ENCODE measurements at regions not wholly inside any gene's neighbourhood (a gene's known extent, or its start where the extent isn't known, plus 50 kb on each side); places are given as distances from the start of the nearest gene placed in this dataset.

GRCh38 chr4:34094114-34094513, 2150.2 kb downstream of the ARAP2 start:
- no peak overlapping the region for H2AFZ ChIP-seq (ENCODE audit: low read length)
- no peaks in the 10 kb centered on the region for H3K27me3 ChIP-seq (ENCODE audit: insufficient read depth, low read length, poor library complexity, severe bottlenecking)
- no peaks in the 10 kb centered on the region for H3K4me1 ChIP-seq (ENCODE audit: insufficient read depth, low read length, poor library complexity, severe bottlenecking)
- no peak overlapping the region for H3K4me2 ChIP-seq (ENCODE audit: low read depth, low read length, poor library complexity, severe bottlenecking)
- H3K79me2 ChIP-seq (ENCODE audit: insufficient read depth, low read length) = no peaks in the 10 kb centered on the region
- H3K9me3 ChIP-seq (ENCODE audit: insufficient read depth, low read depth, low read length) = no peaks in the 10 kb centered on the region
- no peak overlapping the region for H3K9ac ChIP-seq (ENCODE audit: low read depth, low read length, poor library complexity, severe bottlenecking)
- no peaks in the 10 kb centered on the region for H3K9me2 ChIP-seq (replicated peaks; ENCODE audit: low read depth, low read length)
- no peaks in the 10 kb centered on the region for H3K36me3 ChIP-seq (ENCODE audit: insufficient read depth, low read length)
- H3F3A ChIP-seq (ENCODE audit: low read depth) = no peaks in the 10 kb centered on the region
- no peak for TF ChIP-seq EZH2phosphoT487 (IDR thresholded peaks at IDR 0.05; ENCODE audit: borderline replicate concordance)
- no peak for TF ChIP-seq CTCF (conservative IDR thresholded peaks at IDR 0.05; ENCODE audit: low read length)
- no peaks in the 10 kb centered on the region for H4K20me1 ChIP-seq (ENCODE audit: insufficient read depth, low read length, poor library complexity, severe bottlenecking)
- no peak overlapping the region for H3K4me3 ChIP-seq (ENCODE audit: low read length, poor library complexity, severe bottlenecking)

- TF ChIP-seq CTCF (conservative IDR thresholded peaks at IDR 0.05; ENCODE audit: low read length) (no peak), EZH2phosphoT487 (IDR thresholded peaks at IDR 0.05; ENCODE audit: borderline replicate concordance) (no peak)
- no peak overlapping the region for H3K9ac ChIP-seq (ENCODE audit: low read depth, low read length, poor library complexity, severe bottlenecking)
- no peaks in the 10 kb centered on the region for H3K9me3 ChIP-seq (ENCODE audit: insufficient read depth, low read depth, low read length)
- H4K20me1 ChIP-seq (ENCODE audit: insufficient read depth, low read length, poor library complexity, severe bottlenecking) = no peaks in the 10 kb centered on the region
- no peak overlapping the region for H3K4me2 ChIP-seq (ENCODE audit: low read depth, low read length, poor library complexity, severe bottlenecking)
- no peaks in the 10 kb centered on the region for H3K27me3 ChIP-seq (ENCODE audit: insufficient read depth, low read length, poor library complexity, severe bottlenecking)
- H3K4me3 ChIP-seq (ENCODE audit: low read length, poor library complexity, severe bottlenecking) = no peak overlapping the region
- no peaks in the 10 kb centered on the region for H3F3A ChIP-seq (ENCODE audit: low read depth)
- H3K36me3 ChIP-seq (ENCODE audit: insufficient read depth, low read length) = no peaks in the 10 kb centered on the region
- H3K9me2 ChIP-seq (replicated peaks; ENCODE audit: low read depth, low read length) = no peaks in the 10 kb centered on the region
- H3K79me2 ChIP-seq (ENCODE audit: insufficient read depth, low read length) = no peaks in the 10 kb centered on the region
- no peaks in the 10 kb centered on the region for H3K4me1 ChIP-seq (ENCODE audit: insufficient read depth, low read length, poor library complexity, severe bottlenecking)
- no peak overlapping the region for H2AFZ ChIP-seq (ENCODE audit: low read length)
These were observed 2139.0 kb downstream of the ARAP2 start for GRCh38 chr4:34105311-34105710.

- Histone ChIP-seq H3K27me3 (ENCODE audit: insufficient read depth, low read length, poor library complexity, severe bottlenecking) (no peaks in the 10 kb centered on the region), H4K20me1 (ENCODE audit: insufficient read depth, low read length, poor library complexity, severe bottlenecking) (no peaks in the 10 kb centered on the region), H3F3A (ENCODE audit: low read depth) (no peaks in the 10 kb centered on the region), H3K4me2 (ENCODE audit: low read depth, low read length, poor library complexity, severe bottlenecking) (no peak overlapping the region), H2AFZ (ENCODE audit: low read length) (no peak overlapping the region), H3K9ac (ENCODE audit: low read depth, low read length, poor library complexity, severe bottlenecking) (no peak overlapping the region), H3K4me3 (ENCODE audit: low read length, poor library complexity, severe bottlenecking) (no peak overlapping the region), H3K9me2 (replicated peaks; ENCODE audit: low read depth, low read length) (no peaks in the 10 kb centered on the region), H3K4me1 (ENCODE audit: insufficient read depth, low read length, poor library complexity, severe bottlenecking) (no peaks in the 10 kb centered on the region), H3K79me2 (ENCODE audit: insufficient read depth, low read length) (no peaks in the 10 kb centered on the region), H3K36me3 (ENCODE audit: insufficient read depth, low read length) (no peaks in the 10 kb centered on the region), H3K9me3 (ENCODE audit: insufficient read depth, low read depth, low read length) (no peaks in the 10 kb centered on the region)
- TF ChIP-seq CTCF (conservative IDR thresholded peaks at IDR 0.05; ENCODE audit: low read length) (no peak), EZH2phosphoT487 (IDR thresholded peaks at IDR 0.05; ENCODE audit: borderline replicate concordance) (no peak)
These were observed 2135.9 kb downstream of the ARAP2 start for GRCh38 chr4:34108391-34108790.

Data from Loucy (cell line).